ENCODE measurements at regions not wholly inside any gene's neighbourhood (a gene's known extent, or its start where the extent isn't known, plus 50 kb on each side); places are given as distances from the start of the nearest gene placed in this dataset.

DNA sequence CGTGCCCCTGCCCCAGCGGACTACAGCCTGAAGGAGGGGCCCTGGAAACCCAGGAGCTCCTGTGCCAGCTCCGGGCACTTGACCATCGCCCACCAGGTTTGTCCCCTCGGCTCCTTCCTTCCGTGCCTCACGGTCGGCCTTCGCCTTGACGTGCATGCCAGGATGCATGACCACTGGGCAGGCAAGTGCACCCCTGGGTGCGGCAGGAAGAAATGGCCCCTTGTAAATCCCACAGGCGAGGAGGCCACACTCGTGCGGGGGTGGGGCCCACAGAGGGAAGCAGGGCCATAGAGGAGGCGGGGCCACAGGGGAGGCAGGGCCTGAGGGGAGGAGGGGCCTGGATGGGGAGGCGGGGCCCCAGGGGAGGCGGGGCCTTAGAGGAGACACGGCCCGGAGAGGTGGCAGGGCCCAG, 81.7 kb downstream of the YTHDF1 start (continued):
- TF ChIP-seq PCBP1 (IDR thresholded peaks at IDR 0.05; ENCODE audit: borderline replicate concordance, low read depth, low read length) (no peak), ARHGAP35 (CRISPR knock-in tag; IDR thresholded peaks at IDR 0.05; ENCODE audit: borderline replicate concordance) (no peak), BCL6 (CRISPR knock-in tag; IDR thresholded peaks at IDR 0.05) (no peak), MYC (CRISPR knock-in tag; IDR thresholded peaks at IDR 0.05; ENCODE audit: borderline replicate concordance) (no peak)

DNA sequence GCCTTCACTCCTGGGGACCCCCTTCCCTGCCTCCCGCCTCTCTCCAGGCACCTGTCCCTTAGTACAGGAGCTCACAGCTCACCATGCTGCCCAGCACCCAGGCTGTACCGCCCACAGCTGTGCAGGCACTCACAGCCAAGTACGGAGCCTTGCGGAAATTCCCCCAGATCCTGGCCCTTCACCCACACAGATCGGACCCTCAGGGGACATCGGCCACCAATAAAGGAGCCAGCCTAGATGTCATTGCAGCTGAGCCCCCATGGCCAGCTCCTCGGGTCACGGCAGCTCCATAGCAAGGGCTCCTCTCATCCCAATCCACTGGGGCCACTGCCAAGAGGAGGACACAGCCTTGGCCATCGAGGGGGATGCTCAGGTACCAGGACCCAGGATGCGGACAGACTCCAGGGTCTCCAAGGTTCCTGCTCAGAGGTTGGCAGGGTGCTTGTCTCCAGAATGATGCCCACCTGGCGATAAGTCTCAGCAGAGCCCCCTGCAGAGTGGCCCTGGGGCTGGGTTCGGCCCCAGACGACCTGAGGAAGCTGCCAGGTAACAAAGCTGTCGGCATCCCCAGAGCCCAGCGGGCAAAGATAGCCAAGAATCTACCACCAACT, 82.3 kb downstream of the YTHDF1 start:
- 48% methylated on average over 14 of the region's 15 CpGs for WGBS (ENCODE audit: low lambda C conversion rate)
- H3K4me1 ChIP-seq (ENCODE audit: insufficient read depth, low read length), result no peaks in the 10 kb centered on the region
- no peak overlapping the region for H3K9ac ChIP-seq (ENCODE audit: insufficient read depth, low read depth, low read length)
- in situ Hi-C loops (cut with HindIII; ENCODE audit: extremely low pct_ligation_motif_present, low pct_unique_long_range_greater_than_20kb) (no loop called here), intact Hi-C loops (cut with micrococcal nuclease; ENCODE audit: unreplicated experiment) (no loop called here)
- no peak overlapping the region for H3K27ac ChIP-seq (ENCODE audit: extremely low read length, insufficient read depth, low read length)
- no peak overlapping the region for H3K4me3 ChIP-seq (replicated peaks in 1 of 3; ENCODE audit: insufficient read depth in 1 of 3, low read depth in 2 of 3, low read length in 3 of 3)
- peaks cover 6% of the 10 kb centered on the region; the same call in 1 of the 2 replicates for H4K20me1 ChIP-seq (ENCODE audit: insufficient read depth, low read length)
- POLR2A ChIA-PET, result no interaction called here
- DNase-seq (ENCODE audit: low spot score) (no peak), FAIRE-seq (no peak), ATAC-seq (peak; percentile 20)
- H3K9me3 ChIP-seq (ENCODE audit: low read length), result no peaks in the 10 kb centered on the region
- peaks cover 38 to 77% of the 10 kb centered on the region in 2 experiments for H3K27me3 ChIP-seq (ENCODE audit: control insufficient read depth in 1 of 2, insufficient read depth in 2 of 2, low read length in 2 of 2)
- H3K4me2 ChIP-seq (ENCODE audit: low read depth, low read length), result no peak overlapping the region
- no peaks in the 10 kb centered on the region for H3K36me3 ChIP-seq (replicated peaks in 1 of 2; ENCODE audit: control insufficient read depth in 1 of 2, insufficient read depth in 2 of 2, low read length in 2 of 2)
- H3K79me2 ChIP-seq (ENCODE audit: insufficient read depth, low read length), result no peaks in the 10 kb centered on the region
- no peak overlapping the region for H2AFZ ChIP-seq (ENCODE audit: low read length)
- CTCF ChIA-PET (ENCODE audit: low intra/inter-chr PET ratio, low total read pairs), result no interaction called here
- no TSS peak for BruUV-seq (replicated peaks)
- no peak for TF ChIP-seq MZF1 (CRISPR knock-in tag; IDR thresholded peaks at IDR 0.05; ENCODE audit: borderline replicate concordance)
- no peak for TF ChIP-seq ZNF143 (CRISPR knock-in tag; IDR thresholded peaks at IDR 0.05)
- no peak for TF ChIP-seq ZKSCAN1 (IDR thresholded peaks at IDR 0.05; ENCODE audit: low read length)
- TF ChIP-seq, protein P1, sequence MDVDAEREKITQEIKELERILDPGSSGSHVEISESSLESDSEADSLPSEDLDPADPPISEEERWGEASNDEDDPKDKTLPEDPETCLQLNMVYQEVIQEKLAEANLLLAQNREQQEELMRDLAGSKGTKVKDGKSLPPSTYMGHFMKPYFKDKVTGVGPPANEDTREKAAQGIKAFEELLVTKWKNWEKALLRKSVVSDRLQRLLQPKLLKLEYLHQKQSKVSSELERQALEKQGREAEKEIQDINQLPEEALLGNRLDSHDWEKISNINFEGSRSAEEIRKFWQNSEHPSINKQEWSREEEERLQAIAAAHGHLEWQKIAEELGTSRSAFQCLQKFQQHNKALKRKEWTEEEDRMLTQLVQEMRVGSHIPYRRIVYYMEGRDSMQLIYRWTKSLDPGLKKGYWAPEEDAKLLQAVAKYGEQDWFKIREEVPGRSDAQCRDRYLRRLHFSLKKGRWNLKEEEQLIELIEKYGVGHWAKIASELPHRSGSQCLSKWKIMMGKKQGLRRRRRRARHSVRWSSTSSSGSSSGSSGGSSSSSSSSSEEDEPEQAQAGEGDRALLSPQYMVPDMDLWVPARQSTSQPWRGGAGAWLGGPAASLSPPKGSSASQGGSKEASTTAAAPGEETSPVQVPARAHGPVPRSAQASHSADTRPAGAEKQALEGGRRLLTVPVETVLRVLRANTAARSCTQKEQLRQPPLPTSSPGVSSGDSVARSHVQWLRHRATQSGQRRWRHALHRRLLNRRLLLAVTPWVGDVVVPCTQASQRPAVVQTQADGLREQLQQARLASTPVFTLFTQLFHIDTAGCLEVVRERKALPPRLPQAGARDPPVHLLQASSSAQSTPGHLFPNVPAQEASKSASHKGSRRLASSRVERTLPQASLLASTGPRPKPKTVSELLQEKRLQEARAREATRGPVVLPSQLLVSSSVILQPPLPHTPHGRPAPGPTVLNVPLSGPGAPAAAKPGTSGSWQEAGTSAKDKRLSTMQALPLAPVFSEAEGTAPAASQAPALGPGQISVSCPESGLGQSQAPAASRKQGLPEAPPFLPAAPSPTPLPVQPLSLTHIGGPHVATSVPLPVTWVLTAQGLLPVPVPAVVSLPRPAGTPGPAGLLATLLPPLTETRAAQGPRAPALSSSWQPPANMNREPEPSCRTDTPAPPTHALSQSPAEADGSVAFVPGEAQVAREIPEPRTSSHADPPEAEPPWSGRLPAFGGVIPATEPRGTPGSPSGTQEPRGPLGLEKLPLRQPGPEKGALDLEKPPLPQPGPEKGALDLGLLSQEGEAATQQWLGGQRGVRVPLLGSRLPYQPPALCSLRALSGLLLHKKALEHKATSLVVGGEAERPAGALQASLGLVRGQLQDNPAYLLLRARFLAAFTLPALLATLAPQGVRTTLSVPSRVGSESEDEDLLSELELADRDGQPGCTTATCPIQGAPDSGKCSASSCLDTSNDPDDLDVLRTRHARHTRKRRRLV (CRISPR knock-in tag; IDR thresholded peaks at IDR 0.05), result no peak
- no peak for TF ChIP-seq JUNB (CRISPR knock-in tag; IDR thresholded peaks at IDR 0.05; ENCODE audit: borderline replicate concordance)
- no peak for TF ChIP-seq KDM4B (CRISPR knock-in tag; IDR thresholded peaks at IDR 0.05)
- TF ChIP-seq KMT2B (CRISPR knock-in tag; IDR thresholded peaks at IDR 0.05), result no peak
- no peak for TF ChIP-seq ZNF891 (CRISPR knock-in tag; IDR thresholded peaks at IDR 0.05)
- TF ChIP-seq ZNF225 (CRISPR knock-in tag; IDR thresholded peaks at IDR 0.05), result no peak
- TF ChIP-seq FOXJ3 (CRISPR knock-in tag; IDR thresholded peaks at IDR 0.05; ENCODE audit: borderline replicate concordance), result no peak
- TF ChIP-seq NR2F2 (IDR thresholded peaks at IDR 0.05; ENCODE audit: borderline replicate concordance, low read depth), result no peak
- TF ChIP-seq SMAD1 (CRISPR knock-in tag; IDR thresholded peaks at IDR 0.05; ENCODE audit: borderline replicate concordance, low read depth), result no peak
- TF ChIP-seq DPF2 (CRISPR knock-in tag; IDR thresholded peaks at IDR 0.05; ENCODE audit: borderline replicate concordance, low read depth), result no peak
- TF ChIP-seq, protein P2, sequence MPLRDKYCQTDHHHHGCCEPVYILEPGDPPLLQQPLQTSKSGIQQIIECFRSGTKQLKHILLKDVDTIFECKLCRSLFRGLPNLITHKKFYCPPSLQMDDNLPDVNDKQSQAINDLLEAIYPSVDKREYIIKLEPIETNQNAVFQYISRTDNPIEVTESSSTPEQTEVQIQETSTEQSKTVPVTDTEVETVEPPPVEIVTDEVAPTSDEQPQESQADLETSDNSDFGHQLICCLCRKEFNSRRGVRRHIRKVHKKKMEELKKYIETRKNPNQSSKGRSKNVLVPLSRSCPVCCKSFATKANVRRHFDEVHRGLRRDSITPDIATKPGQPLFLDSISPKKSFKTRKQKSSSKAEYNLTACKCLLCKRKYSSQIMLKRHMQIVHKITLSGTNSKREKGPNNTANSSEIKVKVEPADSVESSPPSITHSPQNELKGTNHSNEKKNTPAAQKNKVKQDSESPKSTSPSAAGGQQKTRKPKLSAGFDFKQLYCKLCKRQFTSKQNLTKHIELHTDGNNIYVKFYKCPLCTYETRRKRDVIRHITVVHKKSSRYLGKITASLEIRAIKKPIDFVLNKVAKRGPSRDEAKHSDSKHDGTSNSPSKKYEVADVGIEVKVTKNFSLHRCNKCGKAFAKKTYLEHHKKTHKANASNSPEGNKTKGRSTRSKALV (CRISPR knock-in tag; IDR thresholded peaks at IDR 0.05), result no peak

Measured in HepG2 (cell line).